Activated CD4-positive, alpha-beta T cell treated with anti-CD3 and anti-CD28 coated beads for 36 hours (primary cell): ENCODE measurements at regions not wholly inside any gene's neighbourhood (a gene's known extent, or its start where the extent isn't known, plus 50 kb on each side); places are given as distances from the start of the nearest gene placed in this dataset.
"Not testable (repeated sequence)": the region's sequence is repeated elsewhere in the genome, so short reads cannot be mapped to it uniquely, and the experiment has no call there.

ENCODE experiments used
- ATAC-seq: fragments of 200-7000 bp; cut with Tn5 transposase; one replicate; pipeline ENCODE4 v1.10.0; 2021; ENCODE audit warnings: mild to moderate bottlenecking, moderate library complexity
- CTCF ChIA-PET: fragments of 350-600 bp; sonication (Branson Sonifier 250); formaldehyde crosslinking; loops from one replicate; lab custom pipeline; 2021; ENCODE audit warnings: antibody characterized with exemption; lab: Charles Lee
- POLR2A ChIA-PET: fragments of 350-600 bp; sonication (Branson Sonifier 250); formaldehyde crosslinking; loops from one replicate; lab custom pipeline; 2021; ENCODE audit warnings: antibody characterized with exemption, inconsistent platforms; lab: Charles Lee
- DNase-seq: peaks from one replicate; pipeline ENCODE4 v3.0.0-alpha.2; 2020
- H3K27ac Mint-ChIP-seq: one replicate; pipeline ENCODE4 v1.8.0; 2021; ENCODE audit warnings: mixed read lengths
- H3K27me3 Mint-ChIP-seq: one replicate; pipeline ENCODE4 v1.8.0; 2021; ENCODE audit warnings: mixed read lengths
- H3K36me3 Mint-ChIP-seq: one replicate; pipeline ENCODE4 v1.8.0; 2021; ENCODE audit warnings: low read depth, mixed read lengths
- H3K4me1 Mint-ChIP-seq: one replicate; pipeline ENCODE4 v1.8.0; 2021; ENCODE audit warnings: mixed read lengths
- H3K4me3 Mint-ChIP-seq: one replicate; pipeline ENCODE4 v1.8.0; 2021; ENCODE audit warnings: mild to moderate bottlenecking, moderate library complexity, mixed read lengths
- H3K9me3 Mint-ChIP-seq: one replicate; pipeline ENCODE4 v1.8.0; 2021; ENCODE audit warnings: low read depth, mixed read lengths
- intact Hi-C, 2 experiments: fragments of 100-400 bp; cut with DNase I in 1 of 2; cut with micrococcal nuclease in 1 of 2; formaldehyde crosslinking; loops; one replicate each; pipeline versions ENCODE4 v1.14.2 to v1.15.1; 2022 to 2024; cut with DNase I, micrococcal nuclease

DNA sequence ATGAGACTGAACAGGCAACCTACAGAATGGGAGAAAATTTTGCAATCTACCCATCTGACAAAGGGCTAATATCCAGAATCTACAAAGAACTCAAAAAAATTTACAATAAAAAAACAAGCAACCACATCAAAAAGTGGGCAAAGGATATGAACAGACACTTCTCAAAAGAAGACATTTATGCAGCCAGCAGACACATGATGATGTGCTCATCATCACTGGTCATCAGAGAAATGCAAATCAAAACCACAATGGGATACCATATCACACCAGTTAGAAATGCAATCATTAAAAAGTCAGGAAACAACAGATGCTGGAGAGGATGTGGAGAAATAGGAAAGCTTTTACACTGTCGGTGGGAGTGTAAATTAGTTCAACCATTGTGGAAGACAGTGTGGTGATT lies 51.7 kb upstream of the PAXBP1 start:
- H3K4me1 Mint-ChIP-seq, intact Hi-C loops, H3K4me3 Mint-ChIP-seq, DNase-seq, H3K27me3 Mint-ChIP-seq, H3K27ac Mint-ChIP-seq, H3K9me3 Mint-ChIP-seq, POLR2A ChIA-PET, CTCF ChIA-PET, ATAC-seq, H3K36me3 Mint-ChIP-seq: not testable (repeated sequence)

DNA sequence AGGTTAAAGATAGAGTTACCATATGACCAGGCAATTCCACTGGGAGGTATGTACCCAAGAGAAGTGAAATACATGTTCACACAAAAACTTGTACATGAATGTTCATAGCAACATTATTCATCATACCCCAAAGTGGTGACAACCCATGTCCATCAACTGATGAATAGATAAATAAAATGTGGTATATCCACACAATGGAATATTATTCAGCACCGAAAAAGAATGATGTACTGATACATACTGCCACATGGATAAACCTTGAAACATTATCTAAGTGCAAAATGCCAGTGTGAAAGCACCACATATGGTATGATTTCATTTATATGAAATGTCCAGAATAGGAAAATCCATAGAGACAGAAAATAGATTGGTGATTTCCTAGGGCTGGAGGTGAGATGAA lies 53.4 kb upstream of the PAXBP1 start:
- Mint-ChIP-seq H3K4me1 (no peaks in the 10 kb centered on the region), H3K9me3 (no peaks in the 10 kb centered on the region), H3K36me3 (no peaks in the 10 kb centered on the region), H3K27me3 (no peaks in the 10 kb centered on the region), H3K27ac (no peak overlapping the region), H3K4me3 (no peak overlapping the region)
- POLR2A ChIA-PET, result no interaction called here
- ATAC-seq (no peak), DNase-seq (no peak)
- intact Hi-C loops, result loop anchor here (5.0 kb wide), 1 partner anchor 43 kb away; no protein-coding TSS in a partner anchor
- CTCF ChIA-PET, result interaction anchor here (0.7 to 2.9 kb wide), 11 partner anchors 9 to 375 kb away, joined by 3 to 16 read pairs (median 3); no protein-coding TSS in a partner anchor

DNA sequence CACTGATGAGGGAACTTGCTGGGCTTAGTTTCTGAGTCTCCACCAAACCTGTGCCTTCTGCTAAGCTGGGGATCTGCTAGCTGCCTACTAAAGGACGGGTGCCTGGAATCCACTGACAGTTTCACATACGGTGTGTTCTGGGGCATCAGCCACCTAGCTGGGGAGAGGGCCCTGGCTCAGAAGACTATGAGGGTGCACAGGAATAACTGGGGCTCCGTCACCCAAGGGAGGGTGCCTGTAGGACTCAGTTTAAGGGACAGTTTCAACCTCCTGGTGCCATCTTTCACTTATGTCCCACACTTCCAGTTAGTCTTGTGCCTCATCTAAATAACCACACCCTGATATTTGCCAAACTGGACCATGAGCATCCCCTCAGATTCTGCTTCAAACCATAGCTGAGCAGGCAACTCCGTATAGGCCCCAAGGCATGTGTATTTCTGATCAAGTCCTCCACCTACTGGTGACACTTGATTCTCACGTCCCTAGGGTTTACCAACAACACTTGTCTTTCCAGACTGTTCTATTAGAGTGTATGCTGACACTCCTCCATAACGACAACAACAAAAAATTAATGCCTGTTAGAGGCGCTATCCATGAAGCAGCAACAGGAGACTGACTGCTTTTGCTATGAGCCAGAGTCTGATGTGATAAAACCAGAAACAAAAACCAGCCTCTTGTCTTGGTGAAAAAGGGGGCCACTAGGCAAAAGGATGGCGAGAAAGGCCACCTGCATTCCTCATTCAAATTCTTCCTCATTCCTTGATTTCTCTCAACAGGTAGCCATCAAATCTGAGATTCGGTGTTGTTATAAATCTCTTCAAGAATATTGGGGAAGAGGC lies 55.0 kb upstream of the PAXBP1 start:
- ChIA-PET POLR2A (no interaction called here), CTCF (interaction anchor here (0.6 to 2.9 kb wide), 22 partner anchors 11 to 782 kb away, joined by 3 to 16 read pairs (median 4); partner anchors contain the start of gene PAXBP1)
- ATAC-seq, result peak; percentile 94
- H3K27me3 Mint-ChIP-seq, result no peaks in the 10 kb centered on the region
- no peaks in the 10 kb centered on the region for H3K9me3 Mint-ChIP-seq
- DNase-seq, result peak; percentile 56
- no peaks in the 10 kb centered on the region for H3K36me3 Mint-ChIP-seq
- intact Hi-C loops, result loop anchor here (1.0 to 5.0 kb wide), 4 partner anchors 44 to 424 kb away; no protein-coding TSS in a partner anchor
- H3K4me3 Mint-ChIP-seq, result no peak overlapping the region
- H3K4me1 Mint-ChIP-seq, result no peaks in the 10 kb centered on the region
- H3K27ac Mint-ChIP-seq, result no peak overlapping the region

DNA sequence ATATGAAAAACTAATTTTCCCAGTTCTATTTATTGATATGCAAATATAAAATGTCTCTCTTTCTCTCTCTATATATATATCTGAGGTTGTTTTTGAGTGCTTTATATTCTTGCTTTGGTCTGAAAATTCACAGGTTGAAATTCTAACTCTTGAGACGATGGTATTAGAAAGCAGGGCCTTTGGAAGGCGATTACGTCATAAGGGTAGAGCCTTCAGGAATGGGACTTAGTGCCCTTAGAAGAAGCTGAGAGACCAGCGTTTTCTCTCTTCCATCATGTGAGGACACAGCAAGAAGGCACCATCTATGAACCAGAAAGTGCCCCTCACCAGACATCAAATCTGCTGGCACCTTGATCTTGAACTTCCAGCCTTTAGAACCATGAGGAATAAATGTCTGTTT lies 57.4 kb upstream of the PAXBP1 start:
- no peaks in the 10 kb centered on the region for H3K9me3 Mint-ChIP-seq
- POLR2A ChIA-PET, result no interaction called here
- ATAC-seq (no peak), DNase-seq (no peak)
- intact Hi-C loops, result loop anchor here (5.0 kb wide), 1 partner anchor 47 kb away; no protein-coding TSS in a partner anchor
- H3K36me3 Mint-ChIP-seq, result no peaks in the 10 kb centered on the region
- no peak overlapping the region for H3K27ac Mint-ChIP-seq
- CTCF ChIA-PET, result interaction anchor here (0.7 to 1.5 kb wide), 5 partner anchors 16 to 298 kb away, joined by 3 to 5 read pairs (median 4); partner anchors contain the start of gene PAXBP1
- H3K4me3 Mint-ChIP-seq, result no peak overlapping the region
- no peaks in the 10 kb centered on the region for H3K27me3 Mint-ChIP-seq
- H3K4me1 Mint-ChIP-seq, result peaks cover 2% of the 10 kb centered on the region

DNA sequence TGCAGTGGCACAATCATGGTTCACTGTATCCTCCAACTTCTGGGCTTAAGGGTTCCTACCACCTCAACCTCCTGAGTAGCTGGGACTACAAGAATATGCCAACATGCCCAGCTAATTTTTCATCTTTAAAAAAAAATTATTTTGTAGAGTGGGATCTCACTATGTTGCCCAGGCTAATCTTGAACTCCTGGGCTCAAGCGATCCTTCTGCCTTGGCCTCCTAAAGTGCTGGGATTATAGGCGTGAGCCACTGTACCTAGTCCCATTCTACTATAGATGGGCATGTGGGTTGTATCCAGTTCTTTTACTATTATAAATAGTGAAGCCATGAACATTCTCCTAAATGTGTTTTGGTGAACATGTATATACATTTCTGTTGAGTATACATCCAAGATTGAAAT lies 57.9 kb upstream of the PAXBP1 start:
- intact Hi-C loops, result loop anchor here (5.0 kb wide), 1 partner anchor 47 kb away; no protein-coding TSS in a partner anchor
- no peaks in the 10 kb centered on the region for H3K36me3 Mint-ChIP-seq
- H3K27me3 Mint-ChIP-seq, result no peaks in the 10 kb centered on the region
- H3K27ac Mint-ChIP-seq, result no peak overlapping the region
- H3K4me1 Mint-ChIP-seq, result peaks cover 2% of the 10 kb centered on the region
- POLR2A ChIA-PET, result no interaction called here
- ATAC-seq (no peak), DNase-seq (no peak)
- H3K9me3 Mint-ChIP-seq, result no peaks in the 10 kb centered on the region
- no peak overlapping the region for H3K4me3 Mint-ChIP-seq
- CTCF ChIA-PET, result interaction anchor here (1.4 kb wide), 1 partner anchor 16 kb away, joined by 5 read pairs; a partner anchor contains a TSS

DNA sequence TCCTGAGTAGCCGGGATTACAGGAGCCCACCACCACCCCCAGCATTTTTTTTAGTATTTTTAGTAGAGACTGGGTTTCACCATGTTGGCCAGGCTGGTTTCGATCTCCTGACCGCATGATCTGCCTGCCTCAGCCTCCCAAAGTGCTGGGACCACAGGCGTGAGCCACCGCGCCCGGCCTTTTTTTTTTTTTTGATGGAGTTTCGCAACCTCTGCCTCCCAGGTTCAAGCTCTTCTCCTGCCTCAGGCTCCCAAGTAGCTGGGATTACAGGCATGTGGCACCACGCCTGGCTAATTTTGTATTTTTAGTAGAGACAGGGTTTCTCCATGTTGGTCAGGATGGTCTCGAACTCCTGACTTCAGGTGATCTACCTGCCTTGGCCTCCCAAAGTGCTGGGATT lies 60.2 kb upstream of the PAXBP1 start:
- H3K4me1 Mint-ChIP-seq, H3K9me3 Mint-ChIP-seq, H3K27me3 Mint-ChIP-seq, POLR2A ChIA-PET, H3K27ac Mint-ChIP-seq, ATAC-seq, DNase-seq, H3K36me3 Mint-ChIP-seq, H3K4me3 Mint-ChIP-seq: not testable (repeated sequence)
- CTCF ChIA-PET, result interaction anchor here (0.7 to 3.4 kb wide), 5 partner anchors 109 to 468 kb away, joined by 3 to 24 read pairs (median 5); no protein-coding TSS in a partner anchor
- intact Hi-C loops, result loop anchor here (1.0 to 10.0 kb wide), 8 partner anchors 293 to 773 kb away; no protein-coding TSS in a partner anchor

DNA sequence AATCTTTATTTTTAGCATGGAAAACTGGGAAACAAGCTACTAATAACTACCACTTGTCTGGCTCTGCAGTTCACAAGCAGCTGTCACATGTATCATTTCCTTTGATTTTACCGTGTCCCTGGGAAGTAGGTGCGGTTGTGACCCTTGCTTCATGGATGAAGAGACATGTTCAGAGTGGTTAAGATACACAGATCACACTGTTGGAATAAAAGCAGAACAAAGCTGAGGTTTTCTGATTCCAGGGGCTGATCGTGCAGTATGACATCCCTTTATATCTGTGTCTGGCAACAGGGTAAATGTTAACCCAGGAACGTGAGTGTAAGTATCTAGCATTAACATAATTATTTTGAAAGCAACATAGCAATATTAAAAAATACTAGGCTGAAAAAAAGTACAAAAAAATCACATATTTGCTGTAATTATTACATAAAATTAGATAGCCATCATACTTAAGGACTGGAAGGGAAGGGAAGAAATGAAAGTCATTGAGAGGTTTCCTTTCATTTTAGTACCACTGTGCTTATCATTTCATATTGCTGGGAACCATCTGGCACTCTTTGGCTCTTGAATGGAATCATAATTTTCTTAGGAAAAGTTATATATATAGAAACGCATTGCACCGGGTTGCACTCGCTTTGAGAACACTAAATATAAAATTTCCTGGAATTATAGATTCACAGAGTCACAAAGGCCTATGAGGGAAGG lies 62.8 kb upstream of the PAXBP1 start:
- ATAC-seq, result no peak
- intact Hi-C loops, result loop anchor here (5.0 to 10.0 kb wide), 6 partner anchors 290 to 770 kb away; no protein-coding TSS in a partner anchor
- ChIA-PET CTCF (interaction anchor here (0.7 to 3.4 kb wide), 7 partner anchors 9 to 590 kb away, joined by 3 to 24 read pairs (median 3); no protein-coding TSS in a partner anchor), POLR2A (no interaction called here)
- Mint-ChIP-seq H3K9me3 (no peaks in the 10 kb centered on the region), H3K4me3 (no peak overlapping the region), H3K4me1 (peaks cover 2% of the 10 kb centered on the region), H3K27ac (no peak overlapping the region), H3K36me3 (no peaks in the 10 kb centered on the region), H3K27me3 (no peaks in the 10 kb centered on the region)
- no peak for DNase-seq

DNA sequence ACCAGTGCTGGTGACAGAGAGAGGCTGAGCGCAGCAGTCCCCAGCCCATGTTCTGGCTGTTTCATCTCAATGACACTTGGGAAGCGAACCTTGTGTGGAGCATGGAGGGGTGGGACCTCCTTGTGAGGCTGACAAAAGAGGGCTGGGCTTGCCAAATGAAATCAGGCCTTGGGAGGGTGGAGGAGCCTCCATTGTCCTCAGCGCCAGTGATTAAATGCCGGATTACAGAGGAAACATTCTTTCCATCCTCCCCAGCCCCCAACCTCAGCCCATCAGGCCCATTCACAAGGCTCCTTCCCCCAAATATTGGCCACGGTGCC lies 63.3 kb upstream of the PAXBP1 start:
- POLR2A ChIA-PET, result no interaction called here
- DNase-seq, result no peak
- H3K27me3 Mint-ChIP-seq, result no peaks in the 10 kb centered on the region
- H3K27ac Mint-ChIP-seq, result no peak overlapping the region
- H3K9me3 Mint-ChIP-seq, result no peaks in the 10 kb centered on the region
- no peaks in the 10 kb centered on the region for H3K36me3 Mint-ChIP-seq
- intact Hi-C loops, result loop anchor here (5.0 to 10.0 kb wide), 6 partner anchors 290 to 770 kb away; no protein-coding TSS in a partner anchor
- H3K4me3 Mint-ChIP-seq, result no peak overlapping the region
- CTCF ChIA-PET, result interaction anchor here (1.0 to 3.4 kb wide), 4 partner anchors 9 to 362 kb away, joined by 3 to 24 read pairs (median 4); no protein-coding TSS in a partner anchor
- peaks cover 2% of the 10 kb centered on the region for H3K4me1 Mint-ChIP-seq
- no peak for ATAC-seq

DNA sequence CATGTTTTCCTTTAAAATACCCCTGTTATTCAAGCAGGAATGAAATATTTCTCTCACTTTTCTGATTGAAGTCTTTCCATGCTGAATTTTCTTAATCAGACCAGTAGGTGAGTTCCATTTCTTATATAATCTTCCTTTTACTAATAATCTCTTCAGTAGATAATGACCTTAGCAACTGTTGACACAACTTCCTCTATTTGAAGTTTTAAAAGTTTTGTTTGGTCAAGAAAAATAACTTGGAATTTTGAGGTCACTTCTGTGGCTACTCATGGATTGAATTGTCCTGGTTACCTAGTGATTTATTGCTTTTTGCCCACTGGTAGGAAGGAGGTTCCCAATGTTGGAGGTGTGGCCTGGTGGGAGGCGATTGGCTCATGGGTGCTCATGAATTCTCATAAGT lies 70.6 kb upstream of the PAXBP1 start:
- Mint-ChIP-seq H3K36me3 (no peaks in the 10 kb centered on the region), H3K27me3 (peaks cover 5% of the 10 kb centered on the region), H3K4me1 (no peaks in the 10 kb centered on the region), H3K4me3 (no peak overlapping the region), H3K27ac (no peak overlapping the region), H3K9me3 (no peaks in the 10 kb centered on the region)
- ATAC-seq (no peak), DNase-seq (no peak)
- intact Hi-C loops, result no loop called here
- ChIA-PET POLR2A (no interaction called here), CTCF (interaction anchor here (0.6 kb wide), 1 partner anchor 459 kb away, joined by 3 read pairs; no protein-coding TSS in a partner anchor)

DNA sequence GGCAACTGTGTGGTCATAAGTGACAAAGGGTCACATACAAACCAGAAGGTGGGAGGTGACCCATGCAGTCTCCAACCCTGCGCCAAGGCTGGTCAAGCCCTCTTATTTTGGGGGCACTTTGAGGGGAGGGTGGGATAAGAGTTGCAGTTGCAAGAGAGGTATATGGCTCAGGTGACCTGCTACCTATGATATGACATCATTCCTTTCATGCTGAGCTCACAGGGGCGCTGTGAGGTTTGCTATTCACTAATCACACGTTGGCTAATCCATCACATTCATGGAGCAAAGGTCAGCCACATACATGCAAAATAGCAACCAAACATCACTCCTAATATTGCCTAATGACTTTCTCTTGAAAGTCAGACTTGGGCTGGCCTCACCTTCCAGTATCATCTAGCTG lies 72.0 kb upstream of the PAXBP1 start:
- no peak overlapping the region for H3K27ac Mint-ChIP-seq
- H3K27me3 Mint-ChIP-seq, result peaks cover 5% of the 10 kb centered on the region
- no peaks in the 10 kb centered on the region for H3K9me3 Mint-ChIP-seq
- H3K36me3 Mint-ChIP-seq, result no peaks in the 10 kb centered on the region
- POLR2A ChIA-PET, result no interaction called here
- no peak overlapping the region for H3K4me3 Mint-ChIP-seq
- ATAC-seq (no peak), DNase-seq (no peak)
- H3K4me1 Mint-ChIP-seq, result no peaks in the 10 kb centered on the region
- CTCF ChIA-PET, result interaction anchor here (1.1 kb wide), 1 partner anchor 8 kb away, joined by 3 read pairs; no protein-coding TSS in a partner anchor
- intact Hi-C loops, result no loop called here

DNA sequence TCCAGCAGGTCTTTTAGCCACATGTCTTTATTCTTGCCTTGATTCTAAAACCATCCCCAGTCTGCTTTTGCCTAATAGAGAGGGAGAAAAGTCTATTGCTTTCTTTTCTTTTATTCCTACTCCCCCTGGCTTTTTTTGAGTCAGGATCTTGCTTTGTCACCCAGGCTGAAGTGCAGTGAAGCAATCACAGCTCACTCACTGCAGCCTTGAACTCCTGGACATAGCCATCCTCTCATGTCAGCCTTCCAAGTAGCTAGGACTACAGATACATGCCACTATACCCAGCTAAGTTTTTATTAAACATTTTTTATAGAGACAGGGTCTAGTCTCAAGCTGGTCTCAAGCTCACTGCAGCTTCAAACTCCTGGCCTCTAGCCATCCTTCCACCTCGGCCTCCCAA lies 72.5 kb upstream of the PAXBP1 start:
- Mint-ChIP-seq H3K36me3 (no peaks in the 10 kb centered on the region), H3K9me3 (no peaks in the 10 kb centered on the region), H3K4me1 (no peaks in the 10 kb centered on the region), H3K4me3 (no peak overlapping the region), H3K27ac (no peak overlapping the region), H3K27me3 (peaks cover 5% of the 10 kb centered on the region)
- intact Hi-C loops, result no loop called here
- ATAC-seq, result no peak
- DNase-seq, result no peak
- CTCF ChIA-PET, result interaction anchor here (1.1 kb wide), 1 partner anchor 9 kb away, joined by 3 read pairs; no protein-coding TSS in a partner anchor
- POLR2A ChIA-PET, result interaction anchor here (0.7 kb wide), 1 partner anchor 87 kb away, joined by 3 read pairs; no protein-coding TSS in a partner anchor
